ENCODE measurements at regions not wholly inside any gene's neighbourhood (a gene's known extent, or its start where the extent isn't known, plus 50 kb on each side); places are given as distances from the start of the nearest gene placed in this dataset.

DNA sequence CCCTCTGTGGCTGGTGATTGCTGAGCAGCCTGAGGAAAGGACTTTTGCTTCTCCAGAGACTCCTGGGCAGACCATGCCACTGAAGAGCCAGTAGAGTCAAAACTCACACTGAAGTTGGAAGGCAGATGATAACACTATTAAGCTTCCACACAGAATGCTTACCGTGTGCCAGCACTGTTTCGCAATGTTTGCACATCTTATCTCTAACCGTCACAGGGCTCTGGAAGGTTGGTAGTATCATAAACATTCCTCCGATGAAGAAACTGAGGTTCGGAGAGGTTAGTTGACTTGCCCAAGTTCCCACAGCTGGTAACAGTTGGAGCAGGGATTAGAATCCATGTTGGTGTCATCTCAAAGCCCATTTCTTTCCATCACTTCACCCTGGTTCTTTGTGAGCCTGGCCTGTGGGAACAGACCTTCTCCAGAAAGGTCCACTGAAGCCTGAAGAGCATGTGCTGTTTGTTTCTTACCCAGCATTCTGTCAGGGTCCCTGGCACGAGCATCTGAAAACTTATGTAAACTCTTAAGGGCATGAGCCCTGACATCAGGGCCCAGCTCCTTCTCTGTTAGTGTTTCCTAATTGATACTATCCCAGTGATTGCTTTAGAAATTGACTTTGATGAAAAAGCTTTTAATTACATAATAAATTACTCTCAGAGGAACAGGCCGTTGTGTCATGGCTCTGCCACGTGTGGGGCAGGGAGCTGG, 77.0 kb upstream of the PRR23C start:
- TF ChIP-seq, protein P1, sequence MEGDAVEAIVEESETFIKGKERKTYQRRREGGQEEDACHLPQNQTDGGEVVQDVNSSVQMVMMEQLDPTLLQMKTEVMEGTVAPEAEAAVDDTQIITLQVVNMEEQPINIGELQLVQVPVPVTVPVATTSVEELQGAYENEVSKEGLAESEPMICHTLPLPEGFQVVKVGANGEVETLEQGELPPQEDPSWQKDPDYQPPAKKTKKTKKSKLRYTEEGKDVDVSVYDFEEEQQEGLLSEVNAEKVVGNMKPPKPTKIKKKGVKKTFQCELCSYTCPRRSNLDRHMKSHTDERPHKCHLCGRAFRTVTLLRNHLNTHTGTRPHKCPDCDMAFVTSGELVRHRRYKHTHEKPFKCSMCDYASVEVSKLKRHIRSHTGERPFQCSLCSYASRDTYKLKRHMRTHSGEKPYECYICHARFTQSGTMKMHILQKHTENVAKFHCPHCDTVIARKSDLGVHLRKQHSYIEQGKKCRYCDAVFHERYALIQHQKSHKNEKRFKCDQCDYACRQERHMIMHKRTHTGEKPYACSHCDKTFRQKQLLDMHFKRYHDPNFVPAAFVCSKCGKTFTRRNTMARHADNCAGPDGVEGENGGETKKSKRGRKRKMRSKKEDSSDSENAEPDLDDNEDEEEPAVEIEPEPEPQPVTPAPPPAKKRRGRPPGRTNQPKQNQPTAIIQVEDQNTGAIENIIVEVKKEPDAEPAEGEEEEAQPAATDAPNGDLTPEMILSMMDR (IDR thresholded peaks at IDR 0.05), result no peak
- no peak for TF ChIP-seq EZH2 (IDR thresholded peaks at IDR 0.05; ENCODE audit: borderline replicate concordance, insufficient read depth, low read depth, low read length, poor library complexity, severe bottlenecking)

All from B cell (primary cell).